SIG-M5 treated with dmso at 0.1 percent for 504 hours (cell line): ENCODE measurements at regions not wholly inside any gene's neighbourhood (a gene's known extent, or its start where the extent isn't known, plus 50 kb on each side); places are given as distances from the start of the nearest gene placed in this dataset.

ENCODE experiments used
- DNase-seq: peaks from one replicate; lab custom pipeline; 2025; ENCODE audit not compliant: unreplicated experiment; lab: John Stamatoyannopoulos, UW

GRCh38 chr5:62689599-62690368 lies 111.2 kb downstream of the LRRC70 start:
- DNase-seq = peak; percentile 91

- DNase-seq = no peak
Measured at GRCh38 chr5:62686692-62687091, 108.1 kb downstream of the LRRC70 start.

- DNase-seq = no peak
Measured at GRCh38 chr5:62685221-62685620, 106.6 kb downstream of the LRRC70 start.

GRCh38 chr5:62684310-62684709 lies 105.7 kb downstream of the LRRC70 start:
- no peak for DNase-seq

GRCh38 chr5:62682059-62682458 lies 103.4 kb downstream of the LRRC70 start:
- DNase-seq = no peak

- no peak for DNase-seq
Measured at GRCh38 chr5:62681117-62681850, 102.7 kb downstream of the LRRC70 start.

- no peak for DNase-seq
Measured at GRCh38 chr5:62680121-62680520, 101.5 kb downstream of the LRRC70 start.
